HG02885 (cell line): ENCODE measurements at regions not wholly inside any gene's neighbourhood (a gene's known extent, or its start where the extent isn't known, plus 50 kb on each side); places are given as distances from the start of the nearest gene placed in this dataset.
"Not testable (repeated sequence)": the region's sequence is repeated elsewhere in the genome, so short reads cannot be mapped to it uniquely, and the experiment has no call there.

Source experiments
- ATAC-seq: cut with Tn5 transposase; IDR thresholded peaks from one replicate; pipeline ENCODE4 v1.9.1; 2021; ENCODE audit warnings: mild to moderate bottlenecking; ENCODE audit not compliant: unreplicated experiment, poor library complexity

- no peak for ATAC-seq
Observed at GRCh38 chrX:10676235-10676957, 56.0 kb upstream of the MID1 start.

GRCh38 chrX:10677490-10677889, 57.1 kb upstream of the MID1 start:
- ATAC-seq, result no peak

GRCh38 chrX:10679387-10679786, 59.0 kb upstream of the MID1 start:
- ATAC-seq, result no peak

- ATAC-seq, result no peak
Observed at GRCh38 chrX:10681167-10681566, 60.8 kb upstream of the MID1 start.

- ATAC-seq, result not testable (repeated sequence)
Observed at GRCh38 chrX:10683631-10684030, 63.2 kb upstream of the MID1 start.

- no peak for ATAC-seq
Observed at GRCh38 chrX:10685923-10686595, 65.7 kb upstream of the MID1 start.

- not testable (repeated sequence) for ATAC-seq
Observed at GRCh38 chrX:10691751-10692150, 71.4 kb upstream of the MID1 start.

- ATAC-seq, result no peak
Observed at GRCh38 chrX:10697616-10698317, 77.4 kb upstream of the MID1 start.

- ATAC-seq, result no peak
Observed at GRCh38 chrX:10698318-10698640, 77.9 kb upstream of the MID1 start.

- ATAC-seq, result no peak
Observed at GRCh38 chrX:10702031-10702430, 81.6 kb upstream of the MID1 start.

GRCh38 chrX:10706342-10706741, 86.0 kb upstream of the MID1 start:
- not testable (repeated sequence) for ATAC-seq

GRCh38 chrX:10707773-10708172, 87.4 kb upstream of the MID1 start:
- ATAC-seq, result no peak

- no peak for ATAC-seq
Observed at GRCh38 chrX:10709276-10709675, 88.9 kb upstream of the MID1 start.

GRCh38 chrX:10714531-10714930, 94.1 kb upstream of the MID1 start:
- ATAC-seq, result no peak

GRCh38 chrX:10722851-10723250, 102.5 kb upstream of the MID1 start:
- peak; percentile 88 for ATAC-seq

- ATAC-seq, result no peak
Observed at GRCh38 chrX:10725071-10725470, 104.7 kb upstream of the MID1 start.

GRCh38 chrX:10726647-10727046, 106.3 kb upstream of the MID1 start:
- no peak for ATAC-seq

GRCh38 chrX:10728806-10729389, 108.5 kb upstream of the MID1 start:
- ATAC-seq, result no peak

GRCh38 chrX:10739426-10739825, 119.0 kb upstream of the MID1 start:
- no peak for ATAC-seq

GRCh38 chrX:10741003-10741402, 120.6 kb upstream of the MID1 start:
- no peak for ATAC-seq

GRCh38 chrX:10741550-10741949, 121.2 kb upstream of the MID1 start:
- ATAC-seq, result no peak
